T-helper 2 cell (primary cell): ENCODE measurements at regions not wholly inside any gene's neighbourhood (a gene's known extent, or its start where the extent isn't known, plus 50 kb on each side); places are given as distances from the start of the nearest gene placed in this dataset.
"Not testable (repeated sequence)": the region's sequence is repeated elsewhere in the genome, so short reads cannot be mapped to it uniquely, and the experiment has no call there.

Source experiments
- DNase-seq, 5 experiments: peaks; one replicate each; pipeline versions ENCODE4 v3.0.0 to v3.0.0-alpha.2; 2012 to 2022

DNA sequence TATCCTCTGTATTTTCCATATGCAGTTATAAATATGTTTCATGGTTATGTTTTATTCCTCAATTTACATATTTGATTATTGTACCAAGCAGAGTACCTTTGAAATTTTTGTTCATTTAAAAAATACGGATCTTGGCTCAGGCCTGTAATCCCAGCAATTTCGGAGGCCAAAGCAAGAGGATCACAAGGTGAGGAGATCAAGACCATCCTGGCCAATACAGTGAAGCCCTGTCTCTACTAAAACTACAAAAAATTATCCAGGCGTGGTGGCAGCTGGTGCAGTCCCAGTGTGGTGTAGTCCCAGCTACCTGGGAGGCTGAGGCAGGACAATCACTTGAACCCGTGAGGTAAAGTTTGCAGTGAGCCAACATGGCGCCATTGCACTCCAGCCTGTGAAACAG, 251.2 kb upstream of the TPTE start:
- peak in 1 of 5 experiments; percentile 15 for DNase-seq

DNA sequence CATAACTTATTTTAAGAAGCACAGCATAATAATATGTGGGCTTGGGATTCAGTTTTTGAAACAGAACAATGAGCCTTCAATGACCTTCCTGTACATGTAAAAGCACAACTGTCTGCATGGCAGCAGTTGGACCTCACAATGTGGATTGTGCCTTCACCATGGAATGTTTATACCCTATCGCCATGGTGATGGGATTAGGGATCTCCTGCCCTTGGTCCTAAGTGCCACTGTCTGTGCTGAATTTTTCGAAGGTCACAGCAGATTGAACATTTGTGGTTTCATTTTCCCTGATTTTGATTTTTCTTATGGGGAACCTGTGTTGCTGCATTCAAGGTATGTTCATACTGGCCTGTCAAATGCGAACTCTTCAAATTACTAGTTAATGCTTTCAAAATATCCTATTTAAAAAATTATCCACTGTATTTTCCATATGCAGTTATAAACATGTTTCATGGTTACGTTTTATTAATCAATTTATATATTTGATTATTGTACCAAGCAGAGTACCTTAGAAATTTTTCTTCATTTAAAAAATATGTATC, 249.6 kb upstream of the TPTE start:
- not testable (repeated sequence) for DNase-seq

DNA sequence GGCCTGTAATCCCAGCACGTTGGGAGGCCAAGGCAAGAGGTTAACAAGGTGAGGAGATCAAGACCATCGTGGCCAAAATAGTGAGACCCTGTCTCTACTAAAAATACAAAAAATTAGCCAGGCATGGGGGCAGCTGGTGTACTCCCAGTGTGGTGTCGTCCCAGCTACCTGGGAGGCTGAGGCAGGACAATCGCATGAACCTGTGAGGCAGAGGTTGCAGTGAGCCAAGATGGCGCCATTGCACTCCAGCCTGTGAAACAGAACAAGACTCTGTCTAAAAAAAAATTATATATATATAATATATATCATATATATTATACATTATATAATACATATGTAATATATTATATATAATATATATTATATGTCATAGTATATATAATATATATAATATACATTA, 249.2 kb upstream of the TPTE start:
- DNase-seq: no peak

GRCh38 chr21:10273196-10273595, 248.2 kb upstream of the TPTE start:
- no peak for DNase-seq

DNA sequence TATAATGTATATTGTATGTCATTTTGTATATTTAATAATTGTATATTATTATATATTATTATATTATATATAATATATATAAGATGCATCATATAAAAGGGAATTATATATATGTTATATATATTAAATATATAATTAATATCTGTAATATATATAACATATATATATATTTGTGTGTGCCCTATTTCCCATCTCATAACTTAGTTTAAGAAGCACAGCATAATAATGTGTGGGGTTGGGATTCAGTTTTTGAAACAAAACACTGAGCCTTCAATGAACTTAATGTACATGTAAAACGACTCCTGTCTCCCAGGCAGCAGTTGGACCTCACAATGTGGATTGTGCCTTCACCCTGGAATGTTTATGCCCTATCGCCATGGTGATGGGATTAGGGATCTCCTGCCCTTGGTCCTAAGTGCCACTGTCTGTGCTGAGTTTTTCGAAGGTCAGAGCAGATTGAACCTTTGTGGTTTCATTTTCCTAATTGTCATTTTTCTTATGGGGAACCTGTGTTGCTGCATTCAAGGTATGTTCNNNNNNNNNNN, 247.5 kb upstream of the TPTE start:
- not testable (repeated sequence) for DNase-seq
